Testis (tissue), 2 donors: ENCODE measurements at regions not wholly inside any gene's neighbourhood (a gene's known extent, or its start where the extent isn't known, plus 50 kb on each side); places are given as distances from the start of the nearest gene placed in this dataset.

ENCODE experiments used
- POLR2A ChIP-seq: fragments of 450-650 bp; IDR thresholded peaks from one replicate; pipeline ENCODE4 v1.6.1; 2017; ENCODE audit warnings: antibody characterized with exemption, mild to moderate bottlenecking, moderate library complexity
- TF ChIP-seq, protein P1 (sequence below), 3 experiments: fragments of 450-650 bp in 2 of 3; fragments of 200-600 bp in 1 of 3; sonication (generic) in 1 of 3; IDR thresholded peaks; one replicate each; pipeline ENCODE4 v1.5.1; 2016 to 2019; ENCODE audit warnings: antibody characterized with exemption in 3 of 3, mild to moderate bottlenecking in 2 of 3, moderate library complexity in 1 of 3

DNA sequence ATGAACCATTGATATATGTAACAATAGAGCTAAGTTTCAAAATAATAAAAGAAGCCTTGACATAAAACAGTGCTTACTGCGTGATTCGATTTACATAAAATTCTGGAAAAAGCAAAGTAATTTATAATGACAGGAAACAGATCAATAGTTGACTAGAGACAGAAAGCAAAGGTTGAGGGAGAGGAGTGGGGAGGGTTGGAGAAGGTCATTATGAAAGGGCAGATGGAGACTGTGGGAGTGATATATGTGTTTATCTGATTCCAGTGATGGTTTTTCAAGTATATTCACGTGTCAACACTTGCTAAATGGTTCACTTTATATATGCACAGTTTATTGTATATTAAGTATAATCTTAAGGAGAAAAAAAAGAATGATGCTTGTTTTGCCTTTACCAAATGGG is 1885.7 kb upstream of the NUDT12 start:
- TF ChIP-seq, protein P1, sequence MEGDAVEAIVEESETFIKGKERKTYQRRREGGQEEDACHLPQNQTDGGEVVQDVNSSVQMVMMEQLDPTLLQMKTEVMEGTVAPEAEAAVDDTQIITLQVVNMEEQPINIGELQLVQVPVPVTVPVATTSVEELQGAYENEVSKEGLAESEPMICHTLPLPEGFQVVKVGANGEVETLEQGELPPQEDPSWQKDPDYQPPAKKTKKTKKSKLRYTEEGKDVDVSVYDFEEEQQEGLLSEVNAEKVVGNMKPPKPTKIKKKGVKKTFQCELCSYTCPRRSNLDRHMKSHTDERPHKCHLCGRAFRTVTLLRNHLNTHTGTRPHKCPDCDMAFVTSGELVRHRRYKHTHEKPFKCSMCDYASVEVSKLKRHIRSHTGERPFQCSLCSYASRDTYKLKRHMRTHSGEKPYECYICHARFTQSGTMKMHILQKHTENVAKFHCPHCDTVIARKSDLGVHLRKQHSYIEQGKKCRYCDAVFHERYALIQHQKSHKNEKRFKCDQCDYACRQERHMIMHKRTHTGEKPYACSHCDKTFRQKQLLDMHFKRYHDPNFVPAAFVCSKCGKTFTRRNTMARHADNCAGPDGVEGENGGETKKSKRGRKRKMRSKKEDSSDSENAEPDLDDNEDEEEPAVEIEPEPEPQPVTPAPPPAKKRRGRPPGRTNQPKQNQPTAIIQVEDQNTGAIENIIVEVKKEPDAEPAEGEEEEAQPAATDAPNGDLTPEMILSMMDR (IDR thresholded peaks at IDR 0.05), result no peak
- no peak for TF ChIP-seq POLR2A
